Activated CD8-positive, alpha-beta memory T cell treated with anti-CD3 and anti-CD28 coated beads for 36 hours (primary cell): ENCODE measurements at regions not wholly inside any gene's neighbourhood (a gene's known extent, or its start where the extent isn't known, plus 50 kb on each side); places are given as distances from the start of the nearest gene placed in this dataset.

Source experiments
- CTCF ChIA-PET: fragments of 350-600 bp; sonication (Branson Sonifier 250); formaldehyde crosslinking; loops from one replicate; lab custom pipeline; 2021; ENCODE audit warnings: antibody characterized with exemption; lab: Charles Lee
- POLR2A ChIA-PET: fragments of 350-600 bp; sonication (Branson Sonifier 250); formaldehyde crosslinking; loops from one replicate; lab custom pipeline; 2021; ENCODE audit warnings: antibody characterized with exemption; lab: Charles Lee

- POLR2A ChIA-PET, result no interaction called here
- CTCF ChIA-PET, result no interaction called here
These were observed 602.0 kb upstream of the MEF2C start for GRCh38 chr5:89484962-89485361.

- ChIA-PET CTCF (no interaction called here), POLR2A (no interaction called here)
These were observed 597.5 kb upstream of the MEF2C start for GRCh38 chr5:89480406-89481007.

- POLR2A ChIA-PET, result no interaction called here
- CTCF ChIA-PET, result no interaction called here
These were observed 595.9 kb upstream of the MEF2C start for GRCh38 chr5:89478851-89479250.

- CTCF ChIA-PET, result no interaction called here
- POLR2A ChIA-PET, result no interaction called here
These were observed 590.2 kb upstream of the MEF2C start for GRCh38 chr5:89473196-89473595.

GRCh38 chr5:89471541-89471940, 588.6 kb upstream of the MEF2C start:
- ChIA-PET POLR2A (no interaction called here), CTCF (no interaction called here)

- ChIA-PET POLR2A (no interaction called here), CTCF (no interaction called here)
These were observed 588.1 kb upstream of the MEF2C start for GRCh38 chr5:89471115-89471514.

- CTCF ChIA-PET, result no interaction called here
These were observed 587.7 kb upstream of the MEF2C start for GRCh38 chr5:89470658-89471057.

GRCh38 chr5:89458332-89458656, 575.3 kb upstream of the MEF2C start:
- POLR2A ChIA-PET, result no interaction called here

More at GRCh38 chr5:89470658-89471057, 587.7 kb upstream of the MEF2C start:
- POLR2A ChIA-PET, result no interaction called here

GRCh38 chr5:89457411-89458331, 574.7 kb upstream of the MEF2C start:
- POLR2A ChIA-PET, result no interaction called here
- CTCF ChIA-PET, result no interaction called here

More at GRCh38 chr5:89458332-89458656, 575.3 kb upstream of the MEF2C start:
- CTCF ChIA-PET, result no interaction called here

- CTCF ChIA-PET, result no interaction called here
- POLR2A ChIA-PET, result no interaction called here
These were observed 569.1 kb upstream of the MEF2C start for GRCh38 chr5:89452081-89452480.

- ChIA-PET POLR2A (no interaction called here), CTCF (no interaction called here)
These were observed 568.3 kb upstream of the MEF2C start for GRCh38 chr5:89451263-89451662.

- POLR2A ChIA-PET, result no interaction called here
- CTCF ChIA-PET, result no interaction called here
These were observed 567.2 kb upstream of the MEF2C start for GRCh38 chr5:89450149-89450538.

GRCh38 chr5:89449392-89450148, 566.6 kb upstream of the MEF2C start:
- CTCF ChIA-PET, result no interaction called here

GRCh38 chr5:89447027-89447426, 564.0 kb upstream of the MEF2C start:
- ChIA-PET POLR2A (no interaction called here), CTCF (no interaction called here)

More at GRCh38 chr5:89449392-89450148, 566.6 kb upstream of the MEF2C start:
- POLR2A ChIA-PET, result no interaction called here

- ChIA-PET CTCF (no interaction called here), POLR2A (no interaction called here)
These were observed 562.2 kb upstream of the MEF2C start for GRCh38 chr5:89445106-89445745.

GRCh38 chr5:89444088-89444487, 561.1 kb upstream of the MEF2C start:
- ChIA-PET CTCF (no interaction called here), POLR2A (no interaction called here)

GRCh38 chr5:89443508-89443907, 560.5 kb upstream of the MEF2C start:
- ChIA-PET POLR2A (no interaction called here), CTCF (no interaction called here)

GRCh38 chr5:89441965-89442364, 559.0 kb upstream of the MEF2C start:
- POLR2A ChIA-PET, result no interaction called here
- CTCF ChIA-PET, result no interaction called here

GRCh38 chr5:89440670-89441069, 557.7 kb upstream of the MEF2C start:
- CTCF ChIA-PET, result no interaction called here
- POLR2A ChIA-PET, result no interaction called here
